PFSK-1 (cell line): ENCODE measurements at regions not wholly inside any gene's neighbourhood (a gene's known extent, or its start where the extent isn't known, plus 50 kb on each side); places are given as distances from the start of the nearest gene placed in this dataset.

Experiments used
- FOXP2 ChIP-seq: optimal IDR thresholded peaks from 2 replicates; pipeline ENCODE3; 2011; ENCODE audit warnings: borderline replicate concordance, control low read depth, inconsistent platforms; ENCODE audit not compliant: insufficient read depth; ENCODE audit errors: extremely low read length, extremely low read depth
- POLR2AphosphoS5 ChIP-seq: IDR thresholded peaks from 2 replicates; pipeline ENCODE4 v1.6.1; 2012; ENCODE audit warnings: low read depth, mild to moderate bottlenecking, control low read depth, low read length, moderate library complexity
- SIN3A ChIP-seq: IDR thresholded peaks from 2 replicates; pipeline ENCODE4 v1.6.1; 2012; ENCODE audit warnings: mild to moderate bottlenecking, low read length, moderate library complexity, borderline replicate concordance; ENCODE audit not compliant: insufficient read depth
- TAF1 ChIP-seq: IDR thresholded peaks from 2 replicates; pipeline ENCODE4 v1.6.1; 2012; ENCODE audit warnings: low read length, control low read depth, borderline replicate concordance; ENCODE audit not compliant: insufficient read depth
- TF ChIP-seq, protein P1 (sequence below), 2 experiments: IDR thresholded peaks; 2 replicates each; pipeline versions ENCODE4 v1.6.1 to v1.8.0; 2011 to 2012; ENCODE audit warnings: low read depth in 2 of 2, low read length in 2 of 2, control low read depth in 1 of 2, inconsistent platforms in 1 of 2, mild to moderate bottlenecking in 1 of 2, moderate library complexity in 1 of 2; ENCODE audit not compliant: insufficient read depth in 1 of 2

DNA sequence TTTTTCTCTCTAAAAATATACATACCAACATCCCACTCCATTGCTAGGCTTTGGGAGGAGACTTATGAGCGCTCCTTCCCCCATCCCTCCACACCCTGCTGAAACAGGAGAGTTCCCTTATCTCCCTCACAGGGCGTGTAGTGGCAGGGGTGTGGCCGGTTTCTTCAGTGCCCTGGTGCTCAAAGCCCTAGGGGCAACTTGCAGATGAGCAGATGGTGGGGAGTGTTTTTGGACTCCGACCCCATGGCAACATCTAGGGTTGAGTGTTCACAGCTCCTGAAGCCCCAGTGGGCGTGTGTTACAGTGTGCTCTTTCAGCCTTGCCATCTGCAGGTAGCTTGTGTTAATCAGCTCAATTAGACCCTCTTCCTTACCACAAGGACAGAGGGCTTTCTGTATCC lies 409.5 kb downstream of the MAT2B start:
- TF ChIP-seq FOXP2, result no peak
- no peak for TF ChIP-seq SIN3A
- no peak for TF ChIP-seq POLR2AphosphoS5
- TF ChIP-seq, protein P1, sequence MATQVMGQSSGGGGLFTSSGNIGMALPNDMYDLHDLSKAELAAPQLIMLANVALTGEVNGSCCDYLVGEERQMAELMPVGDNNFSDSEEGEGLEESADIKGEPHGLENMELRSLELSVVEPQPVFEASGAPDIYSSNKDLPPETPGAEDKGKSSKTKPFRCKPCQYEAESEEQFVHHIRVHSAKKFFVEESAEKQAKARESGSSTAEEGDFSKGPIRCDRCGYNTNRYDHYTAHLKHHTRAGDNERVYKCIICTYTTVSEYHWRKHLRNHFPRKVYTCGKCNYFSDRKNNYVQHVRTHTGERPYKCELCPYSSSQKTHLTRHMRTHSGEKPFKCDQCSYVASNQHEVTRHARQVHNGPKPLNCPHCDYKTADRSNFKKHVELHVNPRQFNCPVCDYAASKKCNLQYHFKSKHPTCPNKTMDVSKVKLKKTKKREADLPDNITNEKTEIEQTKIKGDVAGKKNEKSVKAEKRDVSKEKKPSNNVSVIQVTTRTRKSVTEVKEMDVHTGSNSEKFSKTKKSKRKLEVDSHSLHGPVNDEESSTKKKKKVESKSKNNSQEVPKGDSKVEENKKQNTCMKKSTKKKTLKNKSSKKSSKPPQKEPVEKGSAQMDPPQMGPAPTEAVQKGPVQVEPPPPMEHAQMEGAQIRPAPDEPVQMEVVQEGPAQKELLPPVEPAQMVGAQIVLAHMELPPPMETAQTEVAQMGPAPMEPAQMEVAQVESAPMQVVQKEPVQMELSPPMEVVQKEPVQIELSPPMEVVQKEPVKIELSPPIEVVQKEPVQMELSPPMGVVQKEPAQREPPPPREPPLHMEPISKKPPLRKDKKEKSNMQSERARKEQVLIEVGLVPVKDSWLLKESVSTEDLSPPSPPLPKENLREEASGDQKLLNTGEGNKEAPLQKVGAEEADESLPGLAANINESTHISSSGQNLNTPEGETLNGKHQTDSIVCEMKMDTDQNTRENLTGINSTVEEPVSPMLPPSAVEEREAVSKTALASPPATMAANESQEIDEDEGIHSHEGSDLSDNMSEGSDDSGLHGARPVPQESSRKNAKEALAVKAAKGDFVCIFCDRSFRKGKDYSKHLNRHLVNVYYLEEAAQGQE (IDR thresholded peaks at IDR 0.05; ENCODE audit: insufficient read depth in 1 of 2, low read depth in 2 of 2, low read length in 2 of 2), result no peak
- no peak for TF ChIP-seq TAF1

GRCh38 chr5:163915481-163915961 lies 410.1 kb downstream of the MAT2B start:
- TF ChIP-seq SIN3A (no peak), POLR2AphosphoS5 (no peak), FOXP2 (no peak), TAF1 (no peak)
- TF ChIP-seq, protein P1 (IDR thresholded peaks at IDR 0.05; ENCODE audit: insufficient read depth in 1 of 2, low read depth in 2 of 2, low read length in 2 of 2), result no peak

- TF ChIP-seq POLR2AphosphoS5 (no peak), FOXP2 (no peak), TAF1 (no peak), SIN3A (no peak)
- TF ChIP-seq, protein P1 (IDR thresholded peaks at IDR 0.05; ENCODE audit: insufficient read depth in 1 of 2, low read depth in 2 of 2, low read length in 2 of 2), result no peak
Observed at GRCh38 chr5:163916376-163916775, 411.0 kb downstream of the MAT2B start.

GRCh38 chr5:163916861-163917260 lies 411.4 kb downstream of the MAT2B start:
- TF ChIP-seq SIN3A, result no peak
- TF ChIP-seq FOXP2, result no peak
- TF ChIP-seq POLR2AphosphoS5, result no peak

GRCh38 chr5:163917747-163918146 lies 412.3 kb downstream of the MAT2B start:
- TF ChIP-seq TAF1, result no peak
- TF ChIP-seq SIN3A, result no peak

DNA sequence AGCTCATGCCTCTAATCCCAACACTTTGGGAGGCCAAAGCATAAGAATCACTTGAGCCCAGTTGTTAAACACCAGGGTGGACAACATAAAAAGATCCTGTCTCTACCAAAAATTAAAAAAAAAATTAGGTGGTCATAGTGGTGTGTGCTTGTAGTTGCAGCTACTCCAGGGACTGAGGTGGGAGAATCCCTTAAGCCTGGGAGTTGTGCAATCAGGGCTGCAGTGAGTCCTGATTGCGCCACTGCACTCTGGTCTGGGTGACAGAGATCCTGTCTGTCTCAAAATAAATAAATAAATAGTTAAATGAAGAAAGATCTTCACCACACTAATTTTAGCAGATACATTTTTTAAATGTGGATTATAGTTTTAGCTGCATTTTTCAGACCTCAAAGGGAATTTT lies 433.2 kb downstream of the MAT2B start:
- TF ChIP-seq, protein P1 (IDR thresholded peaks at IDR 0.05; ENCODE audit: insufficient read depth in 1 of 2, low read depth in 2 of 2, low read length in 2 of 2), result no peak
- TF ChIP-seq POLR2AphosphoS5, result no peak
- no peak for TF ChIP-seq FOXP2
- TF ChIP-seq SIN3A, result no peak
- TF ChIP-seq TAF1, result no peak
